BLaER1 (cell line): ENCODE measurements at regions not wholly inside any gene's neighbourhood (a gene's known extent, or its start where the extent isn't known, plus 50 kb on each side); places are given as distances from the start of the nearest gene placed in this dataset.
"Not testable (repeated sequence)": the region's sequence is repeated elsewhere in the genome, so short reads cannot be mapped to it uniquely, and the experiment has no call there.

Source experiments
- H3K27ac ChIP-seq: shearing (Covaris generic); formaldehyde crosslinking; 2 replicates; pipeline ENCODE4 v1.8.1; 2022
- H3K27me3 ChIP-seq: shearing (Covaris generic); formaldehyde crosslinking; 2 replicates; pipeline ENCODE4 v1.8.1; 2022
- H3K36me3 ChIP-seq: shearing (Covaris generic); formaldehyde crosslinking; 2 replicates; pipeline ENCODE4 v1.8.1; 2022
- H3K4me1 ChIP-seq: shearing (Covaris generic); formaldehyde crosslinking; 2 replicates; pipeline ENCODE4 v1.8.1; 2022
- H3K4me2 ChIP-seq: shearing (Covaris generic); formaldehyde crosslinking; 2 replicates; pipeline ENCODE4 v1.8.1; 2022
- H3K4me3 ChIP-seq: shearing (Covaris generic); formaldehyde crosslinking; 2 replicates; pipeline ENCODE4 v1.8.1; 2022
- H3K9ac ChIP-seq: shearing (Covaris generic); formaldehyde crosslinking; 2 replicates; pipeline ENCODE4 v1.8.1; 2022
- H3K9me3 ChIP-seq: shearing (Covaris generic); formaldehyde crosslinking; 2 replicates; pipeline ENCODE4 v1.8.1; 2022
- H4K20me1 ChIP-seq: shearing (Covaris generic); formaldehyde crosslinking; 2 replicates; pipeline ENCODE4 v1.8.1; 2022
- Cebpa-rat ChIP-seq: shearing (Covaris generic); IDR thresholded peaks from 2 replicates; pipeline ENCODE4 v1.8.1; 2022

DNA sequence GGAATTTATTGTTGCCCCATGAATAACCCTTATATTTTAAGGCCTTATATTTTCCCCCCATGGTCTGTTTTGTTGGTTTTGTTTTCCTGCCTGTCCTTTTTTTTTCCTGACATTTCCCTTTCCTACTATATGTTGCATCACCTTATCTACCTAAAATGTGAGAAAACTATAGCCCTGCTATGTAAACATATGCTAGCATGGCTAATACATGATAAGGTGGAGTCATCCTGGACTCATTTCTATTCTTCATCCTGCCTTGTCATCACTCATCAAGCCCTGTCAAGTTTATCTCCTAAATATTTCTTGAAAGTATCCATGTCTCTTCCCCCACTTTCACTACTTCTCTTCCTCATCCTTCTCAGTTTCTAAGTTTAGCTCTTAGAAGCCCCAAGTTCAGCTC lies 2168.8 kb upstream of the RAG2 start:
- TF ChIP-seq Cebpa-rat, result no peak
- Histone ChIP-seq H3K9ac (no peak overlapping the region), H3K27me3 (no peaks in the 10 kb centered on the region), H3K36me3 (no peaks in the 10 kb centered on the region), H3K27ac (no peak overlapping the region), H3K4me3 (no peak overlapping the region), H4K20me1 (no peaks in the 10 kb centered on the region), H3K4me1 (no peaks in the 10 kb centered on the region), H3K9me3 (no peaks in the 10 kb centered on the region), H3K4me2 (no peak overlapping the region)

DNA sequence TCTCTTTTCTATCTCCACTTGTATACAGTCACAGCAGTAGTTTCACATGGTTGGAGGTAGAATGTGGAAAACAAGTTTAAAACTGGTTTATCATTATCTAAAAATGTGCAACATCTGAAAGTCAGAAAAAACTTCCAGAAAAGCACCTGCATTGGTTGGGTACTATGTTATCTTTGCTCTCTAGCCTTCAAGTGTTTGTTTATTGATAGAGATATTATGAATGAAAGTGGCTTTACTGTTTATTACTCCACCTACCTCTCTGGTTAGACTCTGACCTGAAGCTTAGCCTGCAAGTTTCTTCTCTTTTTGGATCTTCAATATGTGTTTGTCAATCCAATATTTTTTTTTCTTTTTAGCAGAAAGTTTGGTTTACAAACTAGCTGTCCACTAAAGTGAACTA lies 2161.4 kb upstream of the RAG2 start:
- Histone ChIP-seq H3K27ac (no peak overlapping the region), H3K4me3 (no peak overlapping the region), H4K20me1 (no peaks in the 10 kb centered on the region), H3K27me3 (no peaks in the 10 kb centered on the region), H3K9ac (no peak overlapping the region), H3K9me3 (no peaks in the 10 kb centered on the region; the same call in 1 of the 2 replicates), H3K36me3 (no peaks in the 10 kb centered on the region), H3K4me1 (0 out of 2 replicates have a peak, but pooled peaks cover 7% of the 10 kb centered on the region), H3K4me2 (no peak overlapping the region)
- TF ChIP-seq Cebpa-rat, result no peak

DNA sequence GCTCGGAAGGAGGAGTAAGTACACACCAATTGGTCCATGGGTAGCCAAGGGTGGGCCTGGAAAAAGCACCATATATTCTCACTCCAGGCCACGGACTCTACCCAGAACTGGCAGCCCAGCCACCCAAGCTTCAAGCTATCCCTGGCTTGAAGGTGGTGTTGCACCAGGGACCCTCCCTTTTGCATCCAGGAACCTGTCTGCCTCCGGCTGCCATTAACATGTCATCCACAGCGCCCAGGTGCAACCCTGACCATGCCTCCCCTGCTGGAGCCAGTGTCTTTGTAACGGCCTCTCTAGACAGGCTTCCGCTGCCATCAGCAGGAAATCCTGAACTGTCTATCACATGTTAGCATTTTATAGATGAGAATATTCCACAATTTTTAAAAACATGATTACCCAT lies 2158.5 kb upstream of the RAG2 start:
- Histone ChIP-seq H3K4me2 (no peak overlapping the region), H3K9ac (no peak overlapping the region), H3K36me3 (no peaks in the 10 kb centered on the region), H3K27ac (no peak overlapping the region), H3K4me1 (peaks cover 16% of the 10 kb centered on the region), H4K20me1 (no peaks in the 10 kb centered on the region), H3K27me3 (no peaks in the 10 kb centered on the region), H3K4me3 (no peak overlapping the region), H3K9me3 (peaks cover 8% of the 10 kb centered on the region)
- TF ChIP-seq Cebpa-rat, result no peak

DNA sequence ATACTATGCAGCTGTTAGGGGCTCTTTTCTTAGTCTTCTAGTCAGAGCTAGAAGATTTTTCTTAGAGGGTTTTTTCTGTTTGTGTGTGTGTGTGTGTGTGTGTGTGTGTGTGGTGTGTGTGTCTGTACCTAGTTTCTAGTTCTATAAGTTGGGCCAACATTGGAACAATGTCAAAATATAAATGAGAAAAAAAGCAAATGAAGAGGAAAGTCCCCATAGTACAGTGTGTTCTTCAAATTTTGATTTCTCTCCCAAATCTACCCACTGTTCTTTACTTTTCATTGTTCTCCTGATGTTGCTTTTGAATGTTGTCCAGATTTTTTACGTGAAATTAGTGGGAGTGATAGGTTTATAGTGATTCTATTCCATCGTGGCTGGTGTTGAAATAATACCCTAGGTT lies 2153.4 kb upstream of the RAG2 start:
- Histone ChIP-seq H3K27ac (peak overlapping the region; percentile 33; the same call in 1 of the 2 replicates), H3K9me3 (peaks cover 12% of the 10 kb centered on the region), H3K9ac (no peak overlapping the region), H4K20me1 (no peaks in the 10 kb centered on the region), H3K4me2 (peak overlapping the region; percentile 44; the same call in 1 of the 2 replicates), H3K27me3 (no peaks in the 10 kb centered on the region), H3K4me1 (peaks cover 29% of the 10 kb centered on the region), H3K36me3 (no peaks in the 10 kb centered on the region), H3K4me3 (no peak overlapping the region)
- TF ChIP-seq Cebpa-rat, result no peak

DNA sequence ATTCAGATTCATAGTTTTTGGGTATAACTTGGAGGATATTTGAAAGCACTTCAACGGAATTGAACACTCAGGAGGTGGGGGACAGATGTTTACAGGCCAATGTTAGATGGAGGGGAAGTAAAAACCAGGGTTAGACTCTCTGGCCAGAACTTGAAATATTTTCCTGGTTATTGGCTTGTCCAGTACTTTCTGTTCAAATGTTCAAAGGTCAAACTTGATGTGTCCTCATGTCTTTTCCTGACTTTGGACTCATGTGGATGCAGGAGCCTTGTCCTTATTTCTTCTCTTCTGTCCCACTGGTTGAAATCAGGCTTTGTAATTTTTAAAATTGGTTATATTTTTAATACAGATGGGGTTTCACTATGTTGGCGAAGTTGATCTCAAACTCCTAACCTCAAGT lies 2148.5 kb upstream of the RAG2 start:
- peaks cover 19% of the 10 kb centered on the region for H3K4me1 ChIP-seq
- H3K9ac ChIP-seq, H4K20me1 ChIP-seq, H3K36me3 ChIP-seq, H3K27me3 ChIP-seq, H3K4me3 ChIP-seq, H3K27ac ChIP-seq, H3K4me2 ChIP-seq: not testable (repeated sequence)
- H3K9me3 ChIP-seq, result peaks cover 15% of the 10 kb centered on the region

DNA sequence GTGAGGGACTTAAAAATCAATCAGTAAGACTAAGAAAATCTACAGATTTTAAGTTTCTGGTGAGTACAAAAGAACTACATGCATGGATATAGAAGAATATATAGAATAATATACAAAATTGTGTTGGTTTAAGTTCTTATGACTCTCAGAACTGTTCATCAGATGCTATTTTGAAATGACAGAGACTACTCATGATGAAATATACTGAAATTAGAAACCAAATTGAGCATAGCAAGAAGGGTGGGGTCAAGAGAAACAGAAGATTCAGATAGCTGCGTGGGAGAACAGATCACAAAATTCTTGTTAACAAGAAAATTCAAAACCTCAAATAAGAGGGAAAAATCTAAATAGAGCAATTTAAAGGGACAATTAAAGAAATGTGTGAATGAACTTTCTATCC lies 2125.3 kb upstream of the RAG2 start:
- no peaks in the 10 kb centered on the region for H4K20me1 ChIP-seq
- no peak for TF ChIP-seq Cebpa-rat
- no peak overlapping the region for H3K9ac ChIP-seq
- H3K36me3 ChIP-seq, result no peaks in the 10 kb centered on the region
- H3K4me3 ChIP-seq, result no peak overlapping the region
- no peaks in the 10 kb centered on the region for H3K27me3 ChIP-seq
- H3K9me3 ChIP-seq, result no peaks in the 10 kb centered on the region
- no peak overlapping the region for H3K4me2 ChIP-seq
- H3K4me1 ChIP-seq, result no peaks in the 10 kb centered on the region
- H3K27ac ChIP-seq, result no peak overlapping the region

DNA sequence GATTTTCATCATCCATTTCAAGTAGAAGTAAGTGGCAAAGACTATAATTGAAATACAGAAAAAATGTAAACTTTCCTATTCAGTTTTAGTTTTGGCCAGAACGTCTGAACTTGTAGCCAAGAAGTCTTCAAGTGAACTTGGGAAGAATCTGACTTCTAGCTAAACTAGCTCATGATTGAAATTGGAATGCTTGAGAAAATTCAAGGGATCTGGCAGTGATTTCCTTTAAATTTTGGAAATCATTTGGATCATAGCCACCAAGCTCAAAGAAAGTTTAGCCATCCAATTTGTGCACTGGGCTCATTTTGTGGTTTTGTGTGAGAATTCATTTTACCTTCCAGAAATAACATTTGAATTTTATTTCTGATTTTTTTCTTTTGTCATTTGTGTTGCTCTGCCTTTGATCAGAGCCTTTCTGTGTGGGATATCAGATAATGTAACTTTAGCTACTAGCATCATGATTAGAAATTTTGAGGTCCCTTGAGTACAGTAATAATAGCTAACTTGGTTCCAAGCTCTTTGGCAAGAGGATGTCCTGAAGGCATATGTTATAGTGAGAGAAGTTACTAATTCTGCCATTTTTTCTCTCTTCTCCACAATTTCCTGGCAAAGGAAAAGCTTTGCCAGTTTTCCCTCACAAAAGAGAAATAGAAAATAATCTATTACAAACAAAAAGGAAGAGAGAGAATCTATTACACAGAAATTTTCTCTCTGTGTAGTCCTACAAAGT lies 2123.7 kb upstream of the RAG2 start:
- Histone ChIP-seq H3K4me3 (no peak overlapping the region), H3K27ac (no peak overlapping the region), H4K20me1 (no peaks in the 10 kb centered on the region), H3K36me3 (no peaks in the 10 kb centered on the region), H3K4me2 (no peak overlapping the region), H3K4me1 (no peaks in the 10 kb centered on the region), H3K27me3 (no peaks in the 10 kb centered on the region), H3K9me3 (no peaks in the 10 kb centered on the region), H3K9ac (no peak overlapping the region)
- no peak for TF ChIP-seq Cebpa-rat

DNA sequence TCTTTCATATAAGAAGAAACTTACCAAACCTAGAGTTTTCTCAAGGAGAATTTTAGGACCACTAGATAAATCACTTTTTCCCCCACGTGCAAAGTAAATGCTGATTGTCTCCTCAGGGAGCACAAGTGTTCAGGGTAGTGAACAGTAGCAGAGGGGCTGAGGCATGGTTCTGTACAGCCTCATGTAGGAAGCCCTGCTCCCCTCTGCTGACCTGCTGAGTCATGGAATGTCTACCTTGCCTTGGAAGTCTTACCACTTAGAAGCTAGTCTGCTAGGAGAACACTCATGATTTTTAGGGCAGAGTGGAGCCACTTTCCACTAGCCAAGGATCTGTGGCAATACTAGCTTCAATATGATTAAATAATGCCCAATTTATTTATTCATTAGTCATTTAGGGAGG lies 2120.6 kb upstream of the RAG2 start:
- no peak for TF ChIP-seq Cebpa-rat
- Histone ChIP-seq H3K9me3 (no peaks in the 10 kb centered on the region), H4K20me1 (no peaks in the 10 kb centered on the region), H3K9ac (no peak overlapping the region), H3K4me1 (no peaks in the 10 kb centered on the region), H3K4me3 (no peak overlapping the region), H3K27me3 (no peaks in the 10 kb centered on the region), H3K27ac (no peak overlapping the region), H3K36me3 (no peaks in the 10 kb centered on the region), H3K4me2 (no peak overlapping the region)

DNA sequence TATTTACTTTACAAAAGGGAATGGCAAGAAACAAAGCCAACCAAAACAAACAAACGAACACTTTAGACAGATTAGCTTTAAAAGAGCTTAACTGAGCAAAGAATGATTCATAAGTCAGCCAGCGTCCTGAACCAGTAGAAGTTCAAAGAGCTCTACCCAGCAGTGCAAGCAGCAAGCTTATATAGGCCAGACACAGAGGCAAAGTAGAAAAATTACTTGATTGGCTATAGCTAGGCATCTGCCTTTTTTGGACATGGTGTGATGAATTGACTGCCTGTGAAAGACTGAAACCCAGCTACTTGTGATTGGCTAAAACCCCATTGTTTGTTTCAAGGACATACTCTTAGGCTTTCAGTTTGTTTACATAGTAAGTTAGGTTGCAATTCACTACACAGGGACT lies 2120.0 kb upstream of the RAG2 start:
- H3K36me3 ChIP-seq, result no peaks in the 10 kb centered on the region

DNA sequence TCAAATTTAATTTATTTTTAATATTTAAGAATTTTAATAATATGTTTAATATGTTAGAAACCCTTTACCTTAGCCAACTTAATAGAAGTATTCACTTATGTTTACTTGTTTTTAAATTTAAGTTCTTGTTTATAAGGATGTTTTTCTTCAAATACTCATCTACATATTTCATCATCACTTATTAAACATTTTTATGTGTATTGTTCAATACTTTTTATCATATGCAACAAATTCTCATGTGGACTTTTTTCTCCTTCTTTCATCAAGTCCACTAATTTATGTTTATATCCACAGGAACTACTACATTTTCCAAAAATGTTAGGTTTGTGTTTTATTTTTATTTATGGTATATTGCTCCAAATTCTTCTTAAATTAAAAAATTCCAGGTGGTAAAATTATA lies 2113.1 kb upstream of the RAG2 start:
- Histone ChIP-seq H3K36me3 (no peaks in the 10 kb centered on the region), H3K9ac (no peak overlapping the region), H4K20me1 (no peaks in the 10 kb centered on the region), H3K4me1 (no peaks in the 10 kb centered on the region), H3K27ac (no peak overlapping the region), H3K9me3 (no peaks in the 10 kb centered on the region), H3K4me3 (no peak overlapping the region), H3K4me2 (no peak overlapping the region), H3K27me3 (no peaks in the 10 kb centered on the region)
- no peak for TF ChIP-seq Cebpa-rat

More for the DNA sequence above, 2120.0 kb upstream of the RAG2 start:
- Histone ChIP-seq H4K20me1 (no peaks in the 10 kb centered on the region), H3K4me3 (no peak overlapping the region), H3K9ac (no peak overlapping the region), H3K9me3 (no peaks in the 10 kb centered on the region), H3K4me2 (no peak overlapping the region), H3K27ac (no peak overlapping the region), H3K4me1 (no peaks in the 10 kb centered on the region), H3K27me3 (no peaks in the 10 kb centered on the region)
- no peak for TF ChIP-seq Cebpa-rat

DNA sequence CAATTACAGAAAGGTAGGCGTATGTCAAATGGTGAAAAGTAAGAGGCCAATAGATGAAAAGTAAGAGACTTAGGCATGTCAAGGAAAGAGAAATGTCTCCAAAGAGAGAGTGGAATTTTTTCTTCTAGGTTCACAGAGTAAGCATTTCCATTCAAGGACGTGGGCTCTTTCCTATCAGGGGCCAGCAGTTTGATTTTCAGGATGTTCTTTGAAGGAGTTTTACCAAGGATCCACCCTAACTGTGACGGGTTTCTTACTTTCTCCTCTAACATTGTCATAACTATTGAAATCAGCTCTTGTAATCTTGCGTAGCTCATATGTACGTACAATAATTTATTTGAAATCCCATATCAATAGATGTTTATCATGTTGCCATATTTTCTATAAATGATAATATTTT lies 2112.2 kb upstream of the RAG2 start:
- no peaks in the 10 kb centered on the region for H3K36me3 ChIP-seq
- no peak overlapping the region for H3K27ac ChIP-seq

More for the DNA sequence above, 2112.2 kb upstream of the RAG2 start:
- no peaks in the 10 kb centered on the region for H4K20me1 ChIP-seq
- H3K9me3 ChIP-seq, result no peaks in the 10 kb centered on the region
- H3K4me1 ChIP-seq, result no peaks in the 10 kb centered on the region
- TF ChIP-seq Cebpa-rat, result no peak
- H3K9ac ChIP-seq, result no peak overlapping the region
- no peak overlapping the region for H3K4me2 ChIP-seq
- no peak overlapping the region for H3K4me3 ChIP-seq
- H3K27me3 ChIP-seq, result no peaks in the 10 kb centered on the region
